NCI-H1417 (cell line): ENCODE measurements at regions not wholly inside any gene's neighbourhood (a gene's known extent, or its start where the extent isn't known, plus 50 kb on each side); places are given as distances from the start of the nearest gene placed in this dataset.

Experiments used
- DNase-seq, 3 experiments: peaks; one replicate each; lab custom pipeline; 2025; lab: John Stamatoyannopoulos, UW

DNA sequence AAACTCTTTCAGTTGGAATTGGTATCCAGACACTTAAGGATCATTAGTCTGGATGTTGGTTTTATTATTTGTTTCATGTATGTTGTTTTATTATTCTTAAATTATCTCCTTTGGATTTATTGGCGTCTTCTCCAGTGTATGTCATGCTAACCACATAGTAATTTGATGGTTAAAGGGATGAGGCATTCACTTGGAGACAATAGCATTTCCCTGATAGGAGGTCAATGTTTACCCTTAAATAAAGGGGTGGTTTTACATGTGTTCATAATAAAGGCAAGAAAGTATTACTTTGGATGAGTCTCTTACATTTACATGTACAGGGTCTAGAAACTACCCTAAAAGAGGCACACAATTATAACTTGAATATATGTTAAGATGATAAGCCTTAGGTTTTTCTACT, 51.2 kb upstream of the RNF144B start:
- peak in 1 of 3 experiments; percentile 17 for DNase-seq

DNA sequence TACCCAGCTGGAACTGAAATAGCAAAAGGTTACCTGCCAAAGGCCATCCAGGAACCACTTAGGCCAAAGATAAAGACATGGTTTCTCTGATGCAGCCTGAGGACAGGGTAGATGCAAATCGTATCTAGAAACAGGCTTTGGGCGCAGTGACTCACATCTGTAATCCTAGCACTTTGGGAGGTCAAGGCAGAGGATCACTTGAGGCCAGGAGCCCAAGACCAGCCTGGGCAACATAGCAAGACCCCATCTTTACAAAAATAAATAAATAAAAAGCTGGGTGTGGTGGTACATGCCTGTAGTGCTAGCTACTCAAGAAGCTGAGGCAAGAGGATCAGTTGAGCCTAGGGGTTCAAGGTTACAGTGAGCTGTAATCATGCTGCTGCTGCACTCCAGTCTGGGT, 52.9 kb upstream of the RNF144B start:
- DNase-seq: no peak

DNA sequence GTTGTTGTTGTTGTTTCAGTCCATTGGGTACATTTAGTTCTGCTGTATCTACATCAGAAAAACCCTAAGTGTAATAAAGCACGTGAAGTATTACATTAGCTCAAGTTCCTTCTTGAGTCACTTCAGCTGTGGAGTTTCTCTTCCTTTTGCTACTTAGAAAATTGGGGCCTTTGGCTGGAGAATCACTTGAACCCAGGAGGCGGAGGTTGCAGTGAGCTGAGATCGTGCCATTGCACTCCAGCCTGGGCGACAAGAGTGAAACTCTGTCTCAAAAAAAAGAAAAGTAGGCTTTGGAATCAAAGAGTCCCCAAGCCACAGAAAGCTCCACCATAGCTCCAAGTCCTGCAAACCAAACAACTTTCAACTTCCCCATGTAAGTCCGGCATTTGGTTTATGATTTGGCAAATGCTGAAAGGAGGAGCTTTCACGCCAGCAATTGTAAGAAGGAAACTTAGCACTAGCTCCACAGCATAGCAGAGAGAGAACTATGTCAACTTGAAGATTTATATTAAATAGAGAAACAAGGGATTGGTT, 56.5 kb upstream of the RNF144B start:
- DNase-seq: no peak

DNA sequence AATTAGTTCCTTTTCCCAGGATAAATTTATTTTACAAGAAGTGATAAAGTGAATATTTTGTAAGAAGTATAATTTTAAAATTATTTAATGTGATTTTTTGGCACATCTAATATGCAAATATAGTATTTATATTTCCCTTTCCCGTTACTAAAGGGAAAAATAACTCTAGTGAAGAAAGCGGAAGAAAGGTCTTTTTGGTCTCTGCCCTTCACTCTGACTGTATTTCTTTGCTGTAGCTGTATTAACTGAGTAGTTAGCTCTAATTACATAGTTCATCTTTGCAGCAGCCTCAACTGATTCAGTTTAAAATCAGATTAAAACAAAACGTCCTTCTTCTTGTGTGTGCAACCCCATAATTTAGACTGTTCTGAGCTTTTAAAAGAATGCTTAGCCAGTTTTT, 57.4 kb upstream of the RNF144B start:
- no peak for DNase-seq

GRCh38 chr6:18328540-18328939, 58.6 kb upstream of the RNF144B start:
- DNase-seq: no peak

DNA sequence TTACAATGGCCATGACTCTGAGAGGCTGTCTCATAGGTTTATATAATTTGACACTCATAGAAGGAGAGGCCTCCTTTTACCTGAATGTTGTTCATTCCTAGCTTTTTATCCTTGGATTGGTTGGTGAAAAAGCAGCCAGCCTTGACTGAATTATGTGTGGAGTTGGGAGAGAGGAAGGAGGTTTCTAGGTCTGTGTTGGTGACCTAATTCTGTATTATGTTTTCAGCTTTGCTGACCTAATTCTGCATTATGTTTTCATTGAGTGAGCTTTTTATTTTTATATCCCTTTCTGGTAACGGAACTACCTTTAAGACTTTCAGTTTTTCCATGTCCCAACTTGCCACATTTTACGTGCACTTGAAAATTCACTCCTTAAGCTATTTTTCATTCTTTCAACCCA, 59.1 kb upstream of the RNF144B start:
- DNase-seq: no peak

- peak; percentile 26 to 81 (median 60) for DNase-seq
These were observed 59.5 kb upstream of the RNF144B start for GRCh38 chr6:18327626-18328025.

- DNase-seq: no peak
These were observed 60.2 kb upstream of the RNF144B start for GRCh38 chr6:18326980-18327379.

DNA sequence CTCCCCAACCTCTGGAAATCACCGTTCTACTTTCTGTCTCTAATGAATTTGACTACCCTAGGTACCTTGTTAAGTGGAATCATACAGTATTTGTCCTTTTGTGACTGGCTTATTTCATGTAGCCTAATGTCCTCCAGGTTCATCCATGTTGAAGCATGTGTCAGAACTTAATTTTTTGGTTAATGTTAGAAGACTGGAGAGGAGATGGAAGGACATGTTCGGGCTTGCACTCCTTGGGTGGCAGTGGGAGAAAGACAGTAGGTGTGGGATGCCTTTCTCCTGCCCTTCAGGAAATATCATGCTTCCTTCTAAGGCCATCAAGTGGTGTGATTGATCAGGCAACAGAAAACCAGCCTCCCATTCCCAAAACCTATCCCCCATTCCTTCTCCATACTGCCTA, 61.1 kb upstream of the RNF144B start:
- DNase-seq: no peak

DNA sequence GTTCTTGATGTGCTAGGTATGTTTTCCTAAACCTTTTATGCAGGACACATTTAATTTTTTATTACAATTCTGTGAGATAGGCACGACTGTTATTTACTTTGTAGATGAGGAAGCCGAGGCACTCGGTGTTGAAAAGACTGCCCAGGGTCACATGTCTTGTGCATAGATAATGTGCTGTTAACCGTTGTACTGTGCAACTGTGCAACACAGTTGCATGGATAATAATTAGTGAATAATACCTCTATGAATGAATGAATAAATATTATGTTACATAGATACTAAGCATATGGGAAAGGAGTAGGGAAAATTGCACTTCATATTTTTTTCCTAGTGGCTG, 60.3 kb upstream of the DEK start:
- no peak for DNase-seq

DNA sequence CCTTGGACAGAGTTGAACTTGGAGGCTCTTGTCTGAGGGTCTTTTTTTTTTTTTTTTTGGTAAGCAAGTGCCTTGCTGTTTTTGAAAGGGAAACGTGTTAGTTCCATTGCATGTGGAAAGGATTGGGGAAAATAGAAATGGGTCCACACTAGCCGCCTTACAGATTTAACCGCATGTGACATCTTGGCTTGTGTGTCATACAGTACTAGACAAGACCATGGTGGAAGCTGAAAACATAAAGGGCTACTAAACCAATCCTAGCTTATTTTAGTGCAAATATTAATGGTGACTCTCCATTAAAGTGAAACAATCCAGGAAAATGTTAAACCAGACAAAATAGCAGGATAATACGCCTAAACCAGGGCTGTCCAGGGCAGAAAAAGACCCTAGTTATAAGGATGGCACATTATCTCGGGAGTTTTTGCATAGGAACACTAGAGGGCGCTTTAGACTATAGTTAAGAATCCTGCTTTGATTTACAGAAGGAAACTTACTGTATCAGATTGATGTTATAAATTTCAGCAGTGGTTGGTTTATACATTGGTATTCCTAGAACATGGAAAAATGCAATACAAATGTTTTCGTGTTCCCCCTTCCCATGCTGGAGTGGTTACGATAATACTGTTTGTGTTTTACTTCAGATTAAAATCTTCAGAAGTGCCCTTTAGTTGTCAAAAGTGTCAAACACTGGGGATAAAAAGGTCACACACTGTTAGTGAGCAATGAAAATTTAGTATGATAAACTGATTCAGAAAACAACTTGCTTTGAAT, 59.8 kb upstream of the DEK start:
- DNase-seq: peak; percentile 30 to 76 (median 65)

DNA sequence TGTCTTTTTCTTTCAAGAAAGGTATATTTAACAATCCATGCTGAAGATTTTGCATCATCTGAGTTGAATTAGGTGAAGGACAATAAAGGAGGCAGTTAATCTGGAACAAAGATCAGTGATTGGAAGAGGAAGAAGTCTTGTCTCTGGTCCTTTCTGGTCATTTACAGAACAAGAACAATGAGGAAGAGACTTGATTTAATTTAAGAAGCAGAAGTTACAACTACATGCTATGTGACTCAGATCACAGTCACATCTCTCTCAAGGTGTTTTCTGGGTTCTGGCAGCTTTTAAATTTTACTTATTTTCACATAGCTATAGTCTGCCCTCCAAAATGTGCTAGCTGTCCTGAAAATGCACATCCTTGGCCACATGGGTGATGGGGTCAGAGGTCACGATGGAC, 53.5 kb upstream of the DEK start:
- DNase-seq: no peak

DNA sequence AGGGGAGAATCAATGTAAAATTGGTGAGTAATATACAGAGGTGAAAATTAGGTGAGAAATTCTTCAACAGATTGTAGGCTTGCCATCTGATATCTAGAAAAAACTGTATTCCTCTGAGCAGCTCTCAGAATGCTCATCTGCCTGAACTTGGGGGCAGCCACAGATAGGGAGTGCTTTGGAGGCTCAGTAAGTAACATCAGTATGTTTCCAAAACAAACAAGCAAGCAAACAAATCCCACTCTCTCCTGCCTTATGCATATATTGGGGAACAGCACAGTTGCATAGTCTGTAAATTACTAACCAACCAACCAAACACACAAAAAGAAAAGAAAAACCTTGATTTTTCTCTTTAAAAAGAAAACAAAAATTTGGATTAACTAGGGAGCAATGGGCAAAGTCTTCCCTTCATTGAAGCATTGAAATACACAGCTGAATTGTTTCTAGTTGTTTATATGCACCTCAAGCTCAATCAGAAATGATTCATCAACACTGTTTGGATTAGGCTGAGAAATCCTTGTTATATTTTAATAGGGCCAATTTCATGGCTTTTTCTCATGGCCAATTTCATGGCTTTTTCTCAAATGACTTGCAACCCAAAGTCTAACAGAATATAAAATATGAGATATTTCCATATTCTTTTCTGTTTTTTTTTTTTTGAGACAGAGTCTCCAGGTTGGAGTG, 50.1 kb upstream of the DEK start:
- no peak for DNase-seq
